ENCODE measurements at regions not wholly inside any gene's neighbourhood (a gene's known extent, or its start where the extent isn't known, plus 50 kb on each side); places are given as distances from the start of the nearest gene placed in this dataset.

- 91% methylated on average over 6 of the region's 8 CpGs for WGBS (ENCODE audit: insufficient coverage)
- TF ChIP-seq CTCF (IDR thresholded peaks at IDR 0.05), result no peak
- ATAC-seq, result no peak
- no peak overlapping the region for H3K4me3 ChIP-seq (ENCODE audit: low read length)
- Mint-ChIP-seq H3K27me3 (ENCODE audit: low read depth in 2 of 2) (no peaks in the 10 kb centered on the region), H3K36me3 (peaks cover 7% of the 10 kb centered on the region), H3K4me1 (no peaks in the 10 kb centered on the region), H3K9me3 (peaks cover 5 to 8% of the 10 kb centered on the region in 2 donors), H3K27ac (no peak overlapping the region), H3K4me3 (no peak overlapping the region)
- H3K4me1 ChIP-seq (ENCODE audit: control insufficient read depth, insufficient read depth, low read length), result no peaks in the 10 kb centered on the region
- intact Hi-C loops (cut with micrococcal nuclease), result no loop called here
- H3K36me3 ChIP-seq (ENCODE audit: control insufficient read depth, insufficient read depth, low read length), result no peaks in the 10 kb centered on the region
- H3K27me3 ChIP-seq (ENCODE audit: control insufficient read depth, insufficient read depth, low read length), result no peaks in the 10 kb centered on the region
- no peaks in the 10 kb centered on the region for H3K9me3 ChIP-seq (ENCODE audit: control insufficient read depth, insufficient read depth, low read length)
- H3K27ac ChIP-seq (ENCODE audit: low read length), result no peak overlapping the region
- DNase-seq, result no peak
These were observed 303.2 kb downstream of the OSTF1 start for GRCh38 chr9:75391497-75391896.

GRCh38 chr9:75395336-75395735 lies 307.0 kb downstream of the OSTF1 start:
- no peaks in the 10 kb centered on the region for H3K36me3 ChIP-seq (ENCODE audit: control insufficient read depth, insufficient read depth, low read length)
- no peaks in the 10 kb centered on the region for H3K27me3 ChIP-seq (ENCODE audit: control insufficient read depth, insufficient read depth, low read length)
- Mint-ChIP-seq H3K27me3 (ENCODE audit: low read depth in 2 of 2) (no peaks in the 10 kb centered on the region), H3K4me3 (no peak overlapping the region), H3K9me3 (peaks cover 2 to 8% of the 10 kb centered on the region in 2 donors), H3K36me3 (no peaks in the 10 kb centered on the region), H3K4me1 (no peaks in the 10 kb centered on the region), H3K27ac (no peak overlapping the region)
- intact Hi-C loops (cut with micrococcal nuclease), result no loop called here
- H3K9me3 ChIP-seq (ENCODE audit: control insufficient read depth, insufficient read depth, low read length), result no peaks in the 10 kb centered on the region
- no peak overlapping the region for H3K4me3 ChIP-seq (ENCODE audit: low read length)
- TF ChIP-seq CTCF (IDR thresholded peaks at IDR 0.05), result no peak
- no peaks in the 10 kb centered on the region for H3K4me1 ChIP-seq (ENCODE audit: control insufficient read depth, insufficient read depth, low read length)
- H3K27ac ChIP-seq (ENCODE audit: low read length), result no peak overlapping the region
- no peak for DNase-seq
- no peak for ATAC-seq

GRCh38 chr9:75397836-75398235 lies 309.5 kb downstream of the OSTF1 start:
- DNase-seq (no peak), ATAC-seq (no peak)
- Histone ChIP-seq H3K4me3 (ENCODE audit: low read length) (no peak overlapping the region), H3K27me3 (ENCODE audit: control insufficient read depth, insufficient read depth, low read length) (no peaks in the 10 kb centered on the region), H3K36me3 (ENCODE audit: control insufficient read depth, insufficient read depth, low read length) (no peaks in the 10 kb centered on the region), H3K9me3 (ENCODE audit: control insufficient read depth, insufficient read depth, low read length) (no peaks in the 10 kb centered on the region), H3K4me1 (ENCODE audit: control insufficient read depth, insufficient read depth, low read length) (no peaks in the 10 kb centered on the region), H3K27ac (ENCODE audit: low read length) (no peak overlapping the region)
- H3K9me3 Mint-ChIP-seq, result peaks cover 2 to 3% of the 10 kb centered on the region in 2 donors
- H3K4me1 Mint-ChIP-seq, result no peaks in the 10 kb centered on the region
- WGBS (ENCODE audit: insufficient coverage), result no CpG with 5 or more reads among the region's 1 CpG
- H3K4me3 Mint-ChIP-seq, result no peak overlapping the region
- TF ChIP-seq CTCF (IDR thresholded peaks at IDR 0.05), result no peak
- no peaks in the 10 kb centered on the region for H3K36me3 Mint-ChIP-seq
- H3K27me3 Mint-ChIP-seq (ENCODE audit: low read depth in 2 of 2), result no peaks in the 10 kb centered on the region
- no peak overlapping the region for H3K27ac Mint-ChIP-seq
- intact Hi-C loops (cut with micrococcal nuclease), result no loop called here

- H3K36me3 Mint-ChIP-seq, result no peaks in the 10 kb centered on the region
- Histone ChIP-seq H3K36me3 (ENCODE audit: control insufficient read depth, insufficient read depth, low read length) (no peaks in the 10 kb centered on the region), H3K4me1 (ENCODE audit: control insufficient read depth, insufficient read depth, low read length) (no peaks in the 10 kb centered on the region), H3K27me3 (ENCODE audit: control insufficient read depth, insufficient read depth, low read length) (no peaks in the 10 kb centered on the region), H3K27ac (ENCODE audit: low read length) (no peak overlapping the region), H3K9me3 (ENCODE audit: control insufficient read depth, insufficient read depth, low read length) (no peaks in the 10 kb centered on the region), H3K4me3 (ENCODE audit: low read length) (no peak overlapping the region)
- H3K27me3 Mint-ChIP-seq (ENCODE audit: low read depth in 2 of 2), result peaks cover 0 to 2% of the 10 kb centered on the region in 2 donors
- DNase-seq (no peak), ATAC-seq (no peak)
- peaks cover 3 to 8% of the 10 kb centered on the region in 2 donors for H3K9me3 Mint-ChIP-seq
- intact Hi-C loops (cut with micrococcal nuclease), result no loop called here
- 94% methylated on average over 4 of the region's 4 CpGs for WGBS (ENCODE audit: insufficient coverage)
- no peak overlapping the region for H3K4me3 Mint-ChIP-seq
- no peak overlapping the region for H3K27ac Mint-ChIP-seq
- no peak for TF ChIP-seq CTCF (IDR thresholded peaks at IDR 0.05)
- H3K4me1 Mint-ChIP-seq, result no peaks in the 10 kb centered on the region
These were observed 320.1 kb downstream of the OSTF1 start for GRCh38 chr9:75408391-75408790.

Data from natural killer cell (primary cell).